Activated CD4-positive, alpha-beta memory T cell treated with anti-CD3 and anti-CD28 coated beads, Interleukin-2, amount 10 ng/mL, durations not matched to agents 7 days and 5 days (primary cell): ENCODE measurements at regions not wholly inside any gene's neighbourhood (a gene's known extent, or its start where the extent isn't known, plus 50 kb on each side); places are given as distances from the start of the nearest gene placed in this dataset.
"Not testable (repeated sequence)": the region's sequence is repeated elsewhere in the genome, so short reads cannot be mapped to it uniquely, and the experiment has no call there.

ENCODE experiments used
- CTCF ChIA-PET: fragments of 350-600 bp; sonication (Branson Sonifier 250); formaldehyde crosslinking; loops from one replicate; lab custom pipeline; 2021; ENCODE audit warnings: antibody characterized with exemption, inconsistent platforms; lab: Charles Lee
- POLR2A ChIA-PET: fragments of 350-600 bp; sonication (Branson Sonifier 250); formaldehyde crosslinking; loops from one replicate; lab custom pipeline; 2021; ENCODE audit warnings: antibody characterized with exemption; lab: Charles Lee
- DNase-seq: peaks from one replicate; pipeline ENCODE4 v3.0.0-alpha.2; 2020
- H3K27ac Mint-ChIP-seq: one replicate; pipeline ENCODE4 v1.8.0; 2021; ENCODE audit warnings: mild to moderate bottlenecking, mixed read lengths
- H3K27me3 Mint-ChIP-seq: one replicate; pipeline ENCODE4 v1.8.0; 2021; ENCODE audit warnings: mixed read lengths
- H3K36me3 Mint-ChIP-seq: one replicate; pipeline ENCODE4 v1.8.0; 2021; ENCODE audit warnings: low read depth, mixed read lengths
- H3K4me1 Mint-ChIP-seq: one replicate; pipeline ENCODE4 v1.8.0; 2021; ENCODE audit warnings: mixed read lengths
- H3K4me3 Mint-ChIP-seq: one replicate; pipeline ENCODE4 v1.8.0; 2021; ENCODE audit warnings: mild to moderate bottlenecking, mixed read lengths
- H3K9me3 Mint-ChIP-seq: one replicate; pipeline ENCODE4 v1.8.0; 2021; ENCODE audit warnings: mixed read lengths

DNA sequence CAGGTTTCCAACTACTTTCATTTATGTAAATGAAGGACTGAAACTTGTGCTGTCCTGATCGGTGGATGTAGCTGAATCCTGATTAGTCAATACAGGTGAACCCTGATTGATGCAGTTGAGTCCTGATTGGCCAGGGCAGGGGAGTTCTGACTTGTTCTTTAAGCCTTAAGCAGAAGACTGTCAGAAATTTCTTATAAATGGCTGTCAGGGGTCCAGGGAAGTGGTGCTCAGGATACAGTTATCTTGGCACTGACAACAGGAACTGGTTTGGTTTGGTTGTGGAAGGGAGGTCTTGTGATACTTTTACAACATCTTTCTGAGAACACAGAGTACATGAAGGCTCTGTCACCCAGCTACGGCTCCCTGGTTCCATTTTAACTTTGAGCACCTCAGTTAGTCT is 132.1 kb downstream of the KCNJ12 start:
- POLR2A ChIA-PET = no interaction called here
- H3K36me3 Mint-ChIP-seq = no peaks in the 10 kb centered on the region
- DNase-seq = no peak
- H3K4me3 Mint-ChIP-seq = no peak overlapping the region
- H3K27ac Mint-ChIP-seq = no peak overlapping the region
- peaks cover 28% of the 10 kb centered on the region for H3K27me3 Mint-ChIP-seq
- no peaks in the 10 kb centered on the region for H3K9me3 Mint-ChIP-seq
- CTCF ChIA-PET = interaction anchor here (3.6 kb wide), 1 partner anchor 51 kb away, joined by 20 read pairs; no protein-coding TSS in a partner anchor
- peaks cover 17% of the 10 kb centered on the region for H3K4me1 Mint-ChIP-seq

DNA sequence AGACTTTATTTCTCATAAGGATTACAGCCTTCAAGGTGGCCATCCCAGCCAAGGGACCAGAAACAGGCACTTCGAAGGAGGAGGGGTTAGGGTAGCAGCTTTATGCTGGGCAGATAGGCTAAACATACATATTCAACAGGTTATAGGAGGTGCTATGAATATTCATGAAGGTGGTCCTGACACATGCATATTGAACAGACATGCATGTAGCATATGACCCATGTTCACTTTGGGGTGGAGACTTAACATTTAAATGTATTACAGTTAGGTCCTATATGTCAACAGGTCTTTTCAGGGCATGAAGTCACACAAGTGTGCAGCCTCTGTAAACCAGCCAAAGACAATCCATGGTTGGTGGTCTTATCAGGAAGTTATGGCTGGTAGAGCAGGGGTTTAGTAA is 133.2 kb downstream of the KCNJ12 start:
- DNase-seq, H3K36me3 Mint-ChIP-seq, H3K27ac Mint-ChIP-seq, H3K9me3 Mint-ChIP-seq, H3K4me3 Mint-ChIP-seq, POLR2A ChIA-PET: not testable (repeated sequence)
- Mint-ChIP-seq H3K4me1 (peaks cover 17% of the 10 kb centered on the region), H3K27me3 (peaks cover 30% of the 10 kb centered on the region)
- CTCF ChIA-PET = interaction anchor here (3.6 kb wide), 1 partner anchor 52 kb away, joined by 20 read pairs; no protein-coding TSS in a partner anchor

DNA sequence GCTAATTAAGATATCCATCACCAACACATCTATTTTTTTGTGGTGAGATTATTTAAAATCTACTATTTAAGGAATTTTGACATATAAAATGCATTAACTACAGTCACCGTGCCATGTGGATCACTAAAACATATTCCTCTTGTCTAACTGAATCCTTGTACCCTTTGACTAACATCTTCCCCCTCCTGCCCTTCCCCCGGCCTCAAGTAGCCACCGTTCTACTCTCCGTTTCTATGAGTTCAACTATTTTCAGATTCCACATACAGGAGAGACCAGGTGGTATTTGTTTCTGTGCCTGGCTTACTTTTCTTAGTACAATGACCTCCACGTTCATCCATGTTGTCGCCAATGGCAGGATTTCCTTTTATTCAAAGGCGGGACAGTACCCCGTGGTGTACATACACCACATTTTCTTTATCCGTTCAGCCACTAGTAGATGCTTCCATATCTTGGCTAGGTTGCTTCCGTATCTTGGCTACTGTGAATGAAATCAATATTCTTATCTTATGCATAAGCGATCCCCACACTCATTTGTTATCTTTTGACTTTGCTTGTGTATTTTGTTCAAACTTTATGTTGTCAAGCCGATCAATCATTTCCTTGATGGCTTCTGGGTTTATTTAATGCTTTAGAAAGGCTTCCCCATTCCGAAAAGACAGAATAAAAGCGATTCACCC is 134.7 kb downstream of the KCNJ12 start:
- Mint-ChIP-seq H3K4me3 (peak overlapping the region; percentile 52), H3K4me1 (peaks cover 17% of the 10 kb centered on the region), H3K36me3 (no peaks in the 10 kb centered on the region), H3K9me3 (no peaks in the 10 kb centered on the region), H3K27ac (no peak overlapping the region), H3K27me3 (peaks cover 38% of the 10 kb centered on the region)
- POLR2A ChIA-PET = no interaction called here
- CTCF ChIA-PET = interaction anchor here (0.7 to 3.8 kb wide), 12 partner anchors 15 to 393 kb away, joined by 3 to 62 read pairs (median 6); no protein-coding TSS in a partner anchor
- no peak for DNase-seq

DNA sequence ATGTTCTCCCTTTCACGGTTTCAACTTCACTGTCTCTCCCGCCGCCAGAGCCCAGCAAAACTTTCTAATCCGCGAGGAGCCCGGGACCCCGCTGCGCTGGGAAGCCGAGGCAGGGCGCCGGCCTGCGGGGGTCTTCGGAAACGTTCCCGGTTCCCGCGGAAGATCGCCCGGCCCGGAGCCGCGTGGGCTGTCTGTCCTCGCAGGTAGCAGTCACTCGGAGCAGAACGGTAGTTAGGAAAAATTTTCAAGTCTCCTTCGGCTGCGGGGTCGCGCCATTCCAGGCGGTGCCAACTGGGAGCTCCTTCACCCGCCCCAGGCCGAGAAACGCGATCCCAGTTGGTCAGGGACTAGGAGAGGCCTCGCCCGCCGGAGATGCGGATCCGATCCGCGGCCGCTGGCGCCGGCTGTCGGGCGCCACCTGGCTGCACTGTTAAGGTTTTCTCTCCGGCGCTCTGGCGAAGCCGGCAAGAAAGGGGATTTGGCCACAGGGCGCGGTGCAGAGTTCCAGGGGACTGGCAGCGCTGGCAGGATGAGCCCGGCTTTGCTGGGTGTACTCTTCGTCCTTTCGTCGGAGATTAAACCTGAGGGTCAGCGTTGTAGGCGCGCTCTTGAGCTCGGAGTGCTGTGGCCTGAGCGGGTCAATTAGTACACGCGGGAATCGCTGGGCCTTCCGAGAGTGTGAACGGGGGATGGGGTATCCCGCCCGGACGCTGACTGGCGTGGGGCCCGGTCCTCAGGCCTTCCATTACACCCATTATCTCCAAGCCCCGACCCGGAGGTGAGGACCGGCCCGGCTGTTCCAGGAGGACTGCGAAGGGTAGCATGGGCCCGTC is 135.4 kb downstream of the KCNJ12 start:
- Mint-ChIP-seq H3K27me3 (peaks cover 41% of the 10 kb centered on the region), H3K4me3 (peak overlapping the region; percentile 52), H3K27ac (no peak overlapping the region), H3K36me3 (no peaks in the 10 kb centered on the region), H3K4me1 (peaks cover 17% of the 10 kb centered on the region), H3K9me3 (no peaks in the 10 kb centered on the region)
- POLR2A ChIA-PET = no interaction called here
- CTCF ChIA-PET = interaction anchor here (0.7 to 3.8 kb wide), 11 partner anchors 14 to 394 kb away, joined by 3 to 62 read pairs (median 6); no protein-coding TSS in a partner anchor
- peak; percentile 67 for DNase-seq

DNA sequence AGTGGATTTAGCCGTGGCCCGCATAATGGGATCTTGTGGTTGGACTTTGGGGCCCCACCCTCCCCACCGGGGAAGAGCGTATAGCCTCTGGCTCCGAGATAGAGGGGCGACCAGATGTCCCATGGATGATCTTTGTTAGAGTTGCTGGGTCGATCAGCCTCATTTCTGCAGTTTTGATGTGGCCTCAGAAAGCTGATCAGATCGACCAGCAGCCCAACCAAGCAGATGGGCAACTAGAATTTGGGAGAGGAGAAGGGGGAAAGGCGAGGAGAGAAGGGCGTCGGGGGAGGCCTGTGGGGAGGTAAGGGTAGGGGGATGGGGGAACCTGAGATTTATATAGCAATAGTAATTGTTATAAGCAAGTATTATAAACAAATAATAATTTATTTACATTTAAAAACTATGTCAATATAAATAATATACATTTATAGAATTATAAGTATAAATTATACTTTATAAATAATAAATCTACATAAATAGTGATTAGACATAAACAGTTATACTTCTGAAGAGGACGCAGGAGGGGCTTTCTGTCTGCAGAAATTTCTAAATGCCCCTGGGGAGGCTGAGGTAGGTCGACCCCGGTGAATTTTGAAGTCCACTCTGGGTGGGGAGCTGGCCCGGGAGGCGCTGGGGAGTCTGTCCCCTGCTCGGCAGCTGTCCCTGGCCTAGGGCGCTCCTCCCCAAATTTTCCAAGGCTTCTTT is 136.3 kb downstream of the KCNJ12 start:
- DNase-seq = no peak
- no peaks in the 10 kb centered on the region for H3K36me3 Mint-ChIP-seq
- H3K27me3 Mint-ChIP-seq = peaks cover 45% of the 10 kb centered on the region
- H3K27ac Mint-ChIP-seq = no peak overlapping the region
- H3K4me1 Mint-ChIP-seq = peaks cover 17% of the 10 kb centered on the region
- no peak overlapping the region for H3K4me3 Mint-ChIP-seq
- H3K9me3 Mint-ChIP-seq = no peaks in the 10 kb centered on the region
- ChIA-PET POLR2A (interaction anchor here (1.5 kb wide), 1 partner anchor 233 kb away, joined by 3 read pairs; no protein-coding TSS in a partner anchor), CTCF (interaction anchor here (0.8 to 3.8 kb wide), 18 partner anchors 10 to 469 kb away, joined by 3 to 62 read pairs (median 5); partner anchors contain the start of gene USP22)

DNA sequence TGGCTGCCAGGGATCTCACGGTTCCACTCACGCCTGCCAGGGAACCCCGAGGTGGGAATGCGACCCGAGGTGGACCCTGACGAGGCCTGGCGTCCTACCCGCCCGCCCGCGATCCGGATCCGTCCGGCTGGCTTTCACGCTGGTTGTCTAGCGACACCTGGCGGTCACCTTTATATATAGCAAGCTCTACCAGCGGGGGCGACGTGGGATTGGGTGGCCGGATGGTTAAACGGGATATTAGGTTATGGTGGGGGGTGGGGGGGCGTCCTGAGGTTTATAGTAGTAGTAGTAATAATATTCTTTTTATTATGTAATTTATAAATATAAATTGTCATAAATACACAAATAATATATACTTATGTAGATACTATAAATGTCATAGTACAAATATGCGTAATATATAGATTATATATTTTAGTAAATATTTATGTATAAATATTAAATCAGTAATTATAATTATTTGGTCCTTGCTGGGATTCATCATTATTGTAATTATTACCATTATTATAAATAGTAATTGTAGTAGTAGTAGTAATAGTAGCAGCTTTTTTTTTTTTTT is 136.9 kb downstream of the KCNJ12 start:
- H3K27me3 Mint-ChIP-seq = peaks cover 49% of the 10 kb centered on the region
- H3K4me3 Mint-ChIP-seq = no peak overlapping the region
- H3K9me3 Mint-ChIP-seq = no peaks in the 10 kb centered on the region
- H3K36me3 Mint-ChIP-seq = no peaks in the 10 kb centered on the region
- ChIA-PET CTCF (interaction anchor here (0.7 to 3.8 kb wide), 21 partner anchors 10 to 520 kb away, joined by 3 to 62 read pairs (median 4); partner anchors contain the start of gene USP22), POLR2A (interaction anchor here (1.5 kb wide), 1 partner anchor 234 kb away, joined by 3 read pairs; no protein-coding TSS in a partner anchor)
- H3K4me1 Mint-ChIP-seq = peaks cover 16% of the 10 kb centered on the region
- H3K27ac Mint-ChIP-seq = no peak overlapping the region
- DNase-seq = peak; percentile 75

DNA sequence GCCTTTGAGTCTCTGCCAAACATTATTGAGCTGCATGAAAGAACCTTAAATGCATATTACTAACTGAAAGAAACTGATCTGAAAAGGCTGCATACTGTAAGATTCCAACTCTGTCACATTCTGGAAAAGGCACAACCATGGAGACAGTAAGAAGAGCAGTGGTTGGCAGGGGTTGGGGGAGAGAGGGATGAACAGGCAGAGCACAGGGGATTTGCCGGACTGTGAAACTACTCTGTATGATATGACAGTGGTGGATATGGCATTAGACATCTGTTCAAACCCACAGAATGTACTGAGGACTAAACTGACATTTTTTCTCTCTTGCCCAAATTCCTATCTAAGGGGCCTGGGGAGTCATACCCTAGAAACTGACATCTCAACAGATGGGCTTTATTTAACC is 138.4 kb downstream of the KCNJ12 start:
- H3K9me3 Mint-ChIP-seq = not testable (repeated sequence)
- peaks cover 53% of the 10 kb centered on the region for H3K27me3 Mint-ChIP-seq

DNA sequence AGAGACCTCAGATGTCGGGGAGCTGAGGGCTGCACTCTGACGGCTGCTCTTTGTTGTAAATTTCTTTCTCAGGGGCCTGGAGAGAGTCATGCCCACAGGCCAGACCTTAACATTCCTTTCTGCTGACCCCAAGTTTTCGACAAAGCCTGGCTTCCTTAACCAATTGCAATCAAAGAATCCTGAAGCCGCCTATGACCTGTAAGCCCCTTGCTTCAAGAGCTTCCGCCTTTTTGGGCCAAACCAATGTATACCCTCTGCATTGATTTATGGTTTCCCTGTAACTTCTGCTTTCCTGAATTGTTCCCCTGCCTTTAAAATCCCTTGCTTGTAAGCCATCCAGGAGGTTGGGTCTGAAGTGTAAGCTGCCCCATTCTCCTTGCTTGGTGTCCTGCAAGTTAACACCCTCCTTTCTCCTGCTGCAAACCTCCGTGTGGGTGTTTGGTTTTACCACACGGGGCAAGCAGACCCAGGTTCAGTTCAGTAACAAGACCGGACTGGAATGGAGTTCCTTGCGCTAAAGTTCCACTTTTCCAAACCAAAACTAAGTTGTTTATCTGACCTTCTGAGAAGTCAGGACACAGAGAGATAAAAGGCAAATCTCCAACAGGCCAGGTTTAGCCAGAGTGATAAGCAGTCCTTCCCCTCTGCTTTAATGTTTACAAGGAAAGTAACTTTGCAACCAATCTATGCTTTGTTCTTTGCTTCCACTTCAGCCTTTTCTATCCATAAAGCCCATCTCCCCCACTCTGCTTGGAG is 141.6 kb downstream of the KCNJ12 start:
- no peak overlapping the region for H3K27ac Mint-ChIP-seq
- CTCF ChIA-PET = interaction anchor here (2.0 kb wide), 1 partner anchor 61 kb away, joined by 6 read pairs; no protein-coding TSS in a partner anchor
- no peaks in the 10 kb centered on the region for H3K9me3 Mint-ChIP-seq
- H3K36me3 Mint-ChIP-seq = no peaks in the 10 kb centered on the region
- no peaks in the 10 kb centered on the region for H3K4me1 Mint-ChIP-seq
- H3K27me3 Mint-ChIP-seq = peaks cover 35% of the 10 kb centered on the region
- POLR2A ChIA-PET = no interaction called here
- no peak overlapping the region for H3K4me3 Mint-ChIP-seq
- DNase-seq = no peak

More for the DNA sequence above, 138.4 kb downstream of the KCNJ12 start:
- H3K4me3 Mint-ChIP-seq, POLR2A ChIA-PET, H3K27ac Mint-ChIP-seq, DNase-seq, H3K36me3 Mint-ChIP-seq: not testable (repeated sequence)
- peaks cover 16% of the 10 kb centered on the region for H3K4me1 Mint-ChIP-seq
- CTCF ChIA-PET = interaction anchor here (3.8 kb wide), 1 partner anchor 57 kb away, joined by 62 read pairs; no protein-coding TSS in a partner anchor

DNA sequence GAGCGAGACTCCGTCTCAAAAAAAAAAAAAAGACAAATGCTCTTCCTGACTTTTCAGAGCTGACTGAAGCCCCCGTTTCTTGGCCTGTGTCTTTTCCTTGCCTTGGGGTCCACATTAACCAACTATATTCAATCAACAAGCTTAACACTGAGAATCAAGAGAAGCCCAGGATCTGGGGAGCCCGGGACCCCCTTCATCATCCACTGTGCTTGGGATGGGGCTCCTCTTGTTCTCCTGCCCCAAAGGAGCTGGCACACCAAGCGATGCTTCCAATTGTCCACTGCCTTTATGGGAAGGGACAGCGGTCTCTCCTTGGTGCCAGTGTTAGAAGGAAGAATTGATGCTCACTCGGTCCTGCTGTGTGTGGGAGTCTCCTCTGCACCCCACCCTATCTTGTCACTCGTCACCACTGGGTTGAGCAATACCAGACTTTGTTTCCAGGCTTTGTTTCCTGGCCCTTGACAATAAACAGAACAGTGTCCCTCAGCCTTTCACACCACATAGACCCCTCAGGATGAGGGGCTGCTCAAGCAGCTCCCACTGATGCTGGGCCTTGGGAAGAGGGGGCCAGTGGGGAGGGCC is 146.7 kb downstream of the KCNJ12 start:
- ChIA-PET POLR2A (no interaction called here), CTCF (interaction anchor here (1.0 kb wide), 1 partner anchor 10 kb away, joined by 3 read pairs; no protein-coding TSS in a partner anchor)
- Mint-ChIP-seq H3K9me3 (no peaks in the 10 kb centered on the region), H3K4me1 (no peaks in the 10 kb centered on the region), H3K36me3 (no peaks in the 10 kb centered on the region), H3K27me3 (peaks cover 16% of the 10 kb centered on the region), H3K4me3 (no peak overlapping the region), H3K27ac (no peak overlapping the region)
- DNase-seq = no peak

DNA sequence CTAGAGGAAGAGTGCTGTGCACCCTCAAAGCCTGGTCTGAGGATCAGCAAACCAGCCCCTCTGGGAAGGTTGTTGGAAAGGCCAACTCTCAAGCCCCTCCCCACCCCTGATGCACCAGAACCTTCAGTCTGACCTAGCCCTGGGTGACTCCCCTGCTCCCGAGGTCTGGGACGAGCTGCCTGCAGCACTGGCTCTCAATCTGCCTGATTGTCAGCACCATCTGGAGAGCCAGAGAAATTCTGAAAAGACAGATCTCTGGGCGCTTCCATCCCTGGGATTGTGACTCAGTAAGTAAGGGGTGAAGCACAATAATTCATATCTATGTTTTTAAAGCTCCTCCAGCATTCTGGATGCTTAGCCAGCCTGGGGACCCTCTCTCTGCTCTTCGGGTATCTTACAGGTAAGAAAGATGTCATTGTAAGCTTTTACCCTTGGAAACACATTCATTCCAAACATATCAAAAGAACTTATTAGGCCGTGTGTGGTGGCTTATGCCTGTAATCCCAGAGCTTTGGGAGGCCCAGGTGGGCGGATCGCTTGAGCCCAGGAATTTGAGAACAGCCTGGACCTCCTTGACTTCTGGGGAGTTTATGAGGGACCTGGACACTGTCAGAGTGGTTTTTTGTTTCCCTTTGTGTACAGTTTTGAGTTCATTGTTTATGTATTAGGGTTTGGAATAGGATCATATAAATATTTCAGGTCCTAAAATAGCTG is 147.5 kb downstream of the KCNJ12 start:
- Mint-ChIP-seq H3K27me3 (peaks cover 12% of the 10 kb centered on the region), H3K4me3 (no peak overlapping the region), H3K4me1 (no peaks in the 10 kb centered on the region), H3K9me3 (no peaks in the 10 kb centered on the region), H3K36me3 (no peaks in the 10 kb centered on the region), H3K27ac (no peak overlapping the region)
- ChIA-PET CTCF (interaction anchor here (1.2 kb wide), 1 partner anchor 10 kb away, joined by 6 read pairs; no protein-coding TSS in a partner anchor), POLR2A (no interaction called here)
- DNase-seq = no peak

DNA sequence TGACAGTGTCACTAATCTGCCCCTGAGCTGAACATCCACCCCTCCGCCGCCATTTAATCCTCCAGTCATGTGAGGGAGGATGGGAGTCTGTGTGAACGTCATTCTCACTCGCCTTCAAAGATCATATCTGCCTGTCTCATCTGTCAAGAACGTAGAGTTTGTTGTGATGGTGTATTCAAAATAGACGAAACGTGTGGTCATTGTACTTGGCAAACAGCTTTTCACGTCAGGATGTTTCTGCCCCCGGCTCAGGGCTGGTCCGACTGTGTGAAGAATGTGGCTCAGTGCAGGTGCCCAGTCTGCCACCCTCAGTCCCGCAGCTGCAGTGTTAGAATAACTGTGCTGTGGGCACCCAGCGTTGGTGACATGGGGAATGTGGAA is 148.0 kb downstream of the KCNJ12 start:
- peaks cover 8% of the 10 kb centered on the region for H3K27me3 Mint-ChIP-seq
- CTCF ChIA-PET = interaction anchor here (1.2 kb wide), 1 partner anchor 11 kb away, joined by 6 read pairs; no protein-coding TSS in a partner anchor
- no peak for DNase-seq
- no peak overlapping the region for H3K27ac Mint-ChIP-seq
- H3K9me3 Mint-ChIP-seq = no peaks in the 10 kb centered on the region
- H3K36me3 Mint-ChIP-seq = no peaks in the 10 kb centered on the region
- no peak overlapping the region for H3K4me3 Mint-ChIP-seq
- no peaks in the 10 kb centered on the region for H3K4me1 Mint-ChIP-seq
- POLR2A ChIA-PET = no interaction called here
